Endothelial cell of umbilical vein (primary cell): ENCODE measurements at regions not wholly inside any gene's neighbourhood (a gene's known extent, or its start where the extent isn't known, plus 50 kb on each side); places are given as distances from the start of the nearest gene placed in this dataset.

Source experiments
- BruUV-seq: library from RNA; stranded (reverse); fragments of 400-500 nt; replicated peaks from 2 replicates; lab custom pipeline; 2021; lab: Mats Ljungman, UMichigan
- CTCF ChIA-PET: fragments of 300-600, 350-600 bp; sonication (Branson Sonifier 250); formaldehyde crosslinking; loops from one replicate; lab custom pipeline; 2021; ENCODE audit warnings: antibody characterized with exemption, inconsistent platforms; lab: Charles Lee
- POLR2A ChIA-PET: fragments of 300-600, 350-600 bp; sonication (Branson Sonifier 250); formaldehyde crosslinking; loops from one replicate; lab custom pipeline; 2021; ENCODE audit warnings: antibody characterized with exemption, inconsistent platforms; lab: Charles Lee
- DNase-seq: peaks from one replicate; pipeline ENCODE4 v3.0.0-alpha.2; 2011; ENCODE audit warnings: low read depth, low spot score
- FAIRE-seq: peaks from 2 replicates; lab custom pipeline; 2011; peaks lifted over from hg19 to GRCh38; lab: Jason Lieb, UNC
- H2AFZ ChIP-seq: 2 replicates; pipeline ENCODE4 v1.6.0; 2012; ENCODE audit warnings: low read depth, low read length, control low read depth, inconsistent platforms
- H3K27ac ChIP-seq: 2 replicates; pipeline ENCODE4 v1.5.1; 2011; ENCODE audit warnings: low read depth, mild to moderate bottlenecking, control low read depth, low read length, moderate library complexity; ENCODE audit not compliant: insufficient read depth
- H3K27me3 ChIP-seq, 2 experiments: 2 replicates each; pipeline versions ENCODE4 v1.6.0 to v1.6.1; 2011; ENCODE audit warnings: low read length in 2 of 2, mixed read lengths in 1 of 2; ENCODE audit not compliant: control insufficient read depth in 2 of 2, insufficient read depth in 2 of 2
- H3K36me3 ChIP-seq, 2 experiments: 2 replicates in 1 of 2; 3 replicates in 1 of 2; pipeline ENCODE4 v1.5.1; 2011; ENCODE audit warnings: low read length in 2 of 2, mild to moderate bottlenecking in 1 of 2, moderate library complexity in 1 of 2; ENCODE audit not compliant: control insufficient read depth in 2 of 2, insufficient read depth in 2 of 2; ENCODE audit errors: extremely low read depth in 1 of 2
- H3K4me1 ChIP-seq: 3 replicates; pipeline ENCODE4 v1.5.1; 2011; ENCODE audit warnings: mild to moderate bottlenecking, low read length; ENCODE audit not compliant: control insufficient read depth, insufficient read depth; ENCODE audit errors: extremely low read depth
- H3K4me2 ChIP-seq: 2 replicates; pipeline ENCODE4 v1.6.1; 2011; ENCODE audit warnings: low read length, control low read depth, mixed read lengths; ENCODE audit not compliant: insufficient read depth
- H3K4me3 ChIP-seq, 3 experiments: fragments of 200-600 bp in 1 of 3; sonication (generic), shearing (Covaris generic) in 1 of 3; replicated peaks in 1 of 3; 2 replicates each; pipeline ENCODE4 v1.5.1; 2011 to 2016; ENCODE audit warnings: control low read depth in 3 of 3, low read length in 3 of 3, mild to moderate bottlenecking in 2 of 3, inconsistent platforms in 1 of 3, low read depth in 1 of 3, moderate library complexity in 1 of 3; ENCODE audit not compliant: insufficient read depth in 1 of 3
- H3K79me2 ChIP-seq: 2 replicates; pipeline ENCODE4 v1.6.0; 2012; ENCODE audit warnings: low read length, inconsistent platforms; ENCODE audit not compliant: control insufficient read depth, insufficient read depth
- H3K9ac ChIP-seq: replicated peaks from 2 replicates; pipeline ENCODE3; 2011; ENCODE audit warnings: low read length, control low read depth; ENCODE audit not compliant: insufficient read depth; ENCODE audit errors: extremely low read depth
- H3K9me1 ChIP-seq: replicated peaks from 3 replicates; pipeline ENCODE4 v1.6.0; 2011; ENCODE audit warnings: mild to moderate bottlenecking, low read length; ENCODE audit not compliant: control insufficient read depth, insufficient read depth; ENCODE audit errors: extremely low read depth
- H3K9me3 ChIP-seq: replicated peaks from 2 replicates; pipeline ENCODE4 v1.5.1; 2012; ENCODE audit warnings: low read length, inconsistent platforms; ENCODE audit not compliant: control insufficient read depth, insufficient read depth
- H4K20me1 ChIP-seq: replicated peaks from 2 replicates; pipeline ENCODE3; 2011; ENCODE audit warnings: mild to moderate bottlenecking, low read length; ENCODE audit not compliant: control insufficient read depth, insufficient read depth; ENCODE audit errors: extremely low read depth
- EZH2 ChIP-seq: IDR thresholded peaks from 2 replicates; pipeline ENCODE4 v1.6.1; 2012; ENCODE audit warnings: borderline replicate concordance, low read depth, mild to moderate bottlenecking, moderate library complexity, low read length, inconsistent platforms; ENCODE audit not compliant: severe bottlenecking
- FOS ChIP-seq: IDR thresholded peaks from 2 replicates; pipeline ENCODE4 v1.6.1; 2011; ENCODE audit warnings: mild to moderate bottlenecking, low read length, moderate library complexity, borderline replicate concordance; ENCODE audit not compliant: insufficient read depth
- GATA2 ChIP-seq: IDR thresholded peaks from 2 replicates; pipeline ENCODE4 v1.7.0; 2011; ENCODE audit warnings: low read depth, mild to moderate bottlenecking, moderate library complexity, mixed read lengths, low read length; ENCODE audit not compliant: insufficient read length, insufficient read depth
- JUN ChIP-seq: IDR thresholded peaks from 2 replicates; pipeline ENCODE4 v1.6.1; 2011; ENCODE audit warnings: borderline replicate concordance, low read depth; ENCODE audit not compliant: insufficient read length, insufficient read depth
- MYC ChIP-seq: IDR thresholded peaks from one replicate; pipeline ENCODE4 v1.6.1; 2011; ENCODE audit warnings: mild to moderate bottlenecking, low read depth, low read length
- POLR2A ChIP-seq: IDR thresholded peaks from 2 replicates; pipeline ENCODE4 v1.6.1; 2012; ENCODE audit warnings: low read depth, mild to moderate bottlenecking, control low read depth, low read length
- POLR2AphosphoS5 ChIP-seq: IDR thresholded peaks from 2 replicates; pipeline ENCODE4 v1.6.1; 2012; ENCODE audit warnings: low read depth, mild to moderate bottlenecking, control low read depth, low read length, moderate library complexity; ENCODE audit not compliant: insufficient read depth
- dilution Hi-C: fragments of 300-500 bp; cut with MboI; formaldehyde crosslinking; loops from one replicate; pipeline ENCODE4 v1.15.0; 2019; ENCODE audit warnings: low sequenced_read_pairs; ENCODE audit not compliant: extremely low pct_ligation_motif_present
- intact Hi-C: fragments of 100-400 bp; cut with micrococcal nuclease; formaldehyde crosslinking; loops from one replicate; pipeline ENCODE4 v1.10.0; 2022
- TF ChIP-seq, protein P1 (sequence below): IDR thresholded peaks from 2 replicates; pipeline ENCODE4 v1.6.1; 2011; ENCODE audit not compliant: insufficient read depth, insufficient read length
- TF ChIP-seq, protein P2 (sequence below), 2 donors: IDR thresholded peaks; 1 replicate in 1 of 2; 2 replicates in 1 of 2; pipeline ENCODE4 v1.5.1; 2011; ENCODE audit warnings: low read length in 2 of 2, mild to moderate bottlenecking in 2 of 2, moderate library complexity in 2 of 2, control low read depth in 1 of 2, inconsistent platforms in 1 of 2, low read depth in 1 of 2; ENCODE audit not compliant: insufficient read depth in 1 of 2; ENCODE audit errors: extremely low read depth in 1 of 2

GRCh38 chr6:1553562-1554083, 56.1 kb upstream of the FOXC1 start:
- DNase-seq (no peak), FAIRE-seq (no peak)
- intact Hi-C loops (no loop called here), dilution Hi-C loops (no loop called here)
- H3K9me3 ChIP-seq, result no peaks in the 10 kb centered on the region
- no peak overlapping the region for H3K9ac ChIP-seq
- ChIA-PET POLR2A (no interaction called here), CTCF (no interaction called here)
- no peak overlapping the region for H3K4me2 ChIP-seq
- H3K79me2 ChIP-seq, result no peaks in the 10 kb centered on the region
- H3K27me3 ChIP-seq, result no peaks in the 10 kb centered on the region
- no peaks in the 10 kb centered on the region for H3K9me1 ChIP-seq
- no peak overlapping the region for H3K27ac ChIP-seq
- no peaks in the 10 kb centered on the region for H4K20me1 ChIP-seq
- no peak for TF ChIP-seq JUN
- TF ChIP-seq POLR2AphosphoS5, result no peak
- H3K4me1 ChIP-seq, result peaks cover 2% of the 10 kb centered on the region
- BruUV-seq, result no TSS peak
- no peak overlapping the region for H3K4me3 ChIP-seq
- no peak overlapping the region for H2AFZ ChIP-seq
- no peaks in the 10 kb centered on the region for H3K36me3 ChIP-seq

DNA sequence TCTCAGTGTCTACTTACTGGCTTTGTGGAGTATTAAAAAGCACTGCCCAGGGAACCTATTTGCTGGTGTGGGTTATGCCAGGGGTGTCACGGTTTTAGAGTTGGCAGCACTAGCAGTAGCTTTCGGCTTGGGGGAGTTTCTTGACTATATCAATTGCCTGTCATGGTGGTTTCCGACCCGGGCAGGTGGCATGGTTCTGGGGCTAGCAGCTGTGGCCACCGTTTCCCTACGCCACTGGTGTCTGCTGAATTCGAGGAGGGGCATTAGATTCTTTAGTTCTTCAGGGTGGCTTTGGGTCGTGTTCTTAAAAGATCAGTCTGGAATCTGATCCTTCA, 55.6 kb upstream of the FOXC1 start:
- intact Hi-C loops (no loop called here), dilution Hi-C loops (no loop called here)
- no TSS peak for BruUV-seq
- Histone ChIP-seq H3K9me1 (no peaks in the 10 kb centered on the region), H3K36me3 (no peaks in the 10 kb centered on the region), H4K20me1 (no peaks in the 10 kb centered on the region), H3K4me1 (peaks cover 2% of the 10 kb centered on the region), H3K9ac (no peak overlapping the region), H2AFZ (no peak overlapping the region), H3K27me3 (no peaks in the 10 kb centered on the region), H3K27ac (no peak overlapping the region), H3K9me3 (no peaks in the 10 kb centered on the region), H3K4me2 (no peak overlapping the region), H3K79me2 (no peaks in the 10 kb centered on the region), H3K4me3 (no peak overlapping the region)
- POLR2A ChIA-PET, result no interaction called here
- DNase-seq, result no peak
- TF ChIP-seq GATA2, result no peak
- TF ChIP-seq, protein P1, sequence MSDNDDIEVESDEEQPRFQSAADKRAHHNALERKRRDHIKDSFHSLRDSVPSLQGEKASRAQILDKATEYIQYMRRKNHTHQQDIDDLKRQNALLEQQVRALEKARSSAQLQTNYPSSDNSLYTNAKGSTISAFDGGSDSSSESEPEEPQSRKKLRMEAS, result no peak
- no peak for TF ChIP-seq MYC
- TF ChIP-seq, protein P2, sequence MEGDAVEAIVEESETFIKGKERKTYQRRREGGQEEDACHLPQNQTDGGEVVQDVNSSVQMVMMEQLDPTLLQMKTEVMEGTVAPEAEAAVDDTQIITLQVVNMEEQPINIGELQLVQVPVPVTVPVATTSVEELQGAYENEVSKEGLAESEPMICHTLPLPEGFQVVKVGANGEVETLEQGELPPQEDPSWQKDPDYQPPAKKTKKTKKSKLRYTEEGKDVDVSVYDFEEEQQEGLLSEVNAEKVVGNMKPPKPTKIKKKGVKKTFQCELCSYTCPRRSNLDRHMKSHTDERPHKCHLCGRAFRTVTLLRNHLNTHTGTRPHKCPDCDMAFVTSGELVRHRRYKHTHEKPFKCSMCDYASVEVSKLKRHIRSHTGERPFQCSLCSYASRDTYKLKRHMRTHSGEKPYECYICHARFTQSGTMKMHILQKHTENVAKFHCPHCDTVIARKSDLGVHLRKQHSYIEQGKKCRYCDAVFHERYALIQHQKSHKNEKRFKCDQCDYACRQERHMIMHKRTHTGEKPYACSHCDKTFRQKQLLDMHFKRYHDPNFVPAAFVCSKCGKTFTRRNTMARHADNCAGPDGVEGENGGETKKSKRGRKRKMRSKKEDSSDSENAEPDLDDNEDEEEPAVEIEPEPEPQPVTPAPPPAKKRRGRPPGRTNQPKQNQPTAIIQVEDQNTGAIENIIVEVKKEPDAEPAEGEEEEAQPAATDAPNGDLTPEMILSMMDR (IDR thresholded peaks at IDR 0.05; ENCODE audit: extremely low read depth in 1 of 2, insufficient read depth in 1 of 2, low read depth in 1 of 2, low read length in 2 of 2), result no peak
- no peak for TF ChIP-seq POLR2AphosphoS5
- TF ChIP-seq FOS, result no peak
- no peak for TF ChIP-seq EZH2
- TF ChIP-seq JUN, result no peak
- no peak for TF ChIP-seq POLR2A
- CTCF ChIA-PET, result interaction anchor here (0.9 kb wide), 1 partner anchor 157 kb away, joined by 3 read pairs; no protein-coding TSS in a partner anchor
- FAIRE-seq, result no peak
